Transverse colon (tissue), 4 donors: ENCODE measurements at regions not wholly inside any gene's neighbourhood (a gene's known extent, or its start where the extent isn't known, plus 50 kb on each side); places are given as distances from the start of the nearest gene placed in this dataset.

Source experiments
- DNase-seq: peaks from one replicate; pipeline ENCODE4 v3.0.0-alpha.2; 2019
- H3K27ac ChIP-seq, 4 donors: fragments of 200-600 bp; sonication (generic); 2 replicates each; pipeline ENCODE4 v1.5.1; 2016 to 2018; ENCODE audit warnings: inconsistent platforms in 4 of 4
- H3K27me3 ChIP-seq: fragments of 200-600 bp; sonication (generic); 2 replicates; pipeline ENCODE4 v1.5.1; 2017; ENCODE audit warnings: inconsistent platforms
- H3K36me3 ChIP-seq, 4 donors: fragments of 200-600 bp; sonication (generic); 2 replicates each; pipeline ENCODE4 v1.5.1; 2017 to 2019; ENCODE audit warnings: inconsistent platforms in 4 of 4
- H3K4me1 ChIP-seq, 4 donors: fragments of 200-600 bp; sonication (generic); 2 replicates each; pipeline ENCODE4 v1.5.1; 2017 to 2020; ENCODE audit warnings: inconsistent platforms in 4 of 4
- H3K4me3 ChIP-seq, 4 donors: fragments of 200-600 bp; sonication (generic); 1 replicate in 1 of 4; 2 replicates in 3 of 4; pipeline versions ENCODE4 v1.5.1 to v1.6.1; 2017 to 2019; ENCODE audit warnings: inconsistent platforms in 4 of 4
- H3K9me3 ChIP-seq, 2 donors: fragments of 200-600 bp; sonication (generic); 2 replicates each; pipeline ENCODE4 v1.5.1; 2017 to 2019; ENCODE audit warnings: inconsistent platforms in 2 of 2
- CTCF ChIP-seq, 5 experiments: fragments of 200-600 bp in 3 of 5; fragments of 450-650 bp in 2 of 5; sonication (generic) in 3 of 5; IDR thresholded peaks; 1 replicate in 2 of 5; 2 replicates in 3 of 5; pipeline ENCODE4 v1.5.1; 2016 to 2017; ENCODE audit warnings: antibody characterized with exemption in 5 of 5, inconsistent platforms in 3 of 5, mild to moderate bottlenecking in 2 of 5, moderate library complexity in 1 of 5
- EP300 ChIP-seq: sonication (generic); formaldehyde crosslinking; IDR thresholded peaks from one replicate; pipeline ENCODE4 v1.6.1; 2017; ENCODE audit warnings: antibody characterized with exemption, low read depth
- POLR2A ChIP-seq: fragments of 450-650 bp; IDR thresholded peaks from one replicate; pipeline ENCODE4 v1.6.1; 2016; ENCODE audit warnings: antibody characterized with exemption, mild to moderate bottlenecking, moderate library complexity
- POLR2AphosphoS5 ChIP-seq, 3 donors: sonication (generic); formaldehyde crosslinking; IDR thresholded peaks; one replicate each; pipeline ENCODE4 v1.6.1; 2016; ENCODE audit warnings: antibody characterized with exemption in 3 of 3
- WGBS, 2 donors: methylation state at CpG; one replicate each; pipeline ENCODE4 v1.1.5; 2018; ENCODE audit warnings: low coverage in 1 of 2; 5-methylcytosine and 5-hydroxymethylcytosine counted together
- in situ Hi-C, 4 donors: fragments of 200-750 bp; cut with MboI; loops; one replicate each; pipeline versions ENCODE4 v1.15.0 to v1.15.1; 2017; ENCODE audit warnings: low sequenced_read_pairs in 3 of 4, low pct_ligation_motif_present in 1 of 4, low pct_unique_long_range_greater_than_20kb in 1 of 4
- intact Hi-C: fragments of 100-400 bp; cut with DNase I; formaldehyde crosslinking; loops from one replicate; pipeline ENCODE4 v1.15.1; 2023; ENCODE audit warnings: low total_unique reads

GRCh38 chr20:54340206-54340605, 132.3 kb downstream of the PFDN4 start:
- Histone ChIP-seq H3K27me3 (no peaks in the 10 kb centered on the region), H3K36me3 (no peaks in the 10 kb centered on the region), H3K4me1 (peaks cover 0 to 11% (median 7%) of the 10 kb centered on the region in 4 donors), H3K9me3 (no peaks in the 10 kb centered on the region), H3K4me3 (no peak overlapping the region), H3K27ac (no peak overlapping the region)
- TF ChIP-seq CTCF (IDR thresholded peaks at IDR 0.05), result no peak
- TF ChIP-seq POLR2AphosphoS5 (IDR thresholded peaks at IDR 0.05), result no peak
- no peak for TF ChIP-seq POLR2A
- no peak for TF ChIP-seq EP300
- 14 to 20% methylated on average over 1 of the region's 1 CpG for WGBS, 2 donors
- no peak for DNase-seq
- in situ Hi-C loops, result no loop called here
- intact Hi-C loops, result loop anchor here (5.0 kb wide), 1 partner anchor 1418 kb away; no protein-coding TSS in a partner anchor

GRCh38 chr20:54340667-54341081, 132.8 kb downstream of the PFDN4 start:
- Histone ChIP-seq H3K36me3 (no peaks in the 10 kb centered on the region), H3K4me1 (peaks cover 0 to 14% (median 7%) of the 10 kb centered on the region in 4 donors), H3K9me3 (no peaks in the 10 kb centered on the region), H3K4me3 (no peak overlapping the region), H3K27me3 (no peaks in the 10 kb centered on the region), H3K27ac (no peak overlapping the region)
- no peak for TF ChIP-seq POLR2A
- TF ChIP-seq EP300, result no peak
- no peak for TF ChIP-seq POLR2AphosphoS5 (IDR thresholded peaks at IDR 0.05)
- TF ChIP-seq CTCF (IDR thresholded peaks at IDR 0.05), result no peak
- DNase-seq, result no peak
- intact Hi-C loops, result loop anchor here (5.0 kb wide), 1 partner anchor 1418 kb away; no protein-coding TSS in a partner anchor
- in situ Hi-C loops, result no loop called here
- 21 to 24% methylated on average over 4 of the region's 4 CpGs for WGBS, 2 donors

GRCh38 chr20:54342258-54342920, 133.0 kb upstream of the DOK5 start:
- Histone ChIP-seq H3K27me3 (no peaks in the 10 kb centered on the region), H3K27ac (no peak overlapping the region), H3K4me3 (no peak overlapping the region), H3K4me1 (peaks cover 0 to 14% (median 7%) of the 10 kb centered on the region in 4 donors), H3K9me3 (no peaks in the 10 kb centered on the region), H3K36me3 (no peaks in the 10 kb centered on the region)
- in situ Hi-C loops, result no loop called here
- TF ChIP-seq POLR2A (no peak), CTCF (IDR thresholded peaks at IDR 0.05) (no peak), POLR2AphosphoS5 (IDR thresholded peaks at IDR 0.05) (no peak), EP300 (no peak)
- WGBS, 2 donors, result 90 to 94% methylated on average over 5 of the region's 5 CpGs
- intact Hi-C loops, result loop anchor here (5.0 kb wide), 1 partner anchor 1420 kb away; no protein-coding TSS in a partner anchor
- DNase-seq, result no peak

GRCh38 chr20:54343099-54343498, 132.3 kb upstream of the DOK5 start:
- H3K36me3 ChIP-seq, result no peaks in the 10 kb centered on the region
- H3K4me1 ChIP-seq, result peaks cover 0 to 14% (median 7%) of the 10 kb centered on the region in 4 donors
- no peak overlapping the region for H3K27ac ChIP-seq
- no peak for DNase-seq
- in situ Hi-C loops, result no loop called here
- H3K4me3 ChIP-seq, result no peak overlapping the region
- H3K27me3 ChIP-seq, result no peaks in the 10 kb centered on the region
- intact Hi-C loops, result loop anchor here (5.0 kb wide), 1 partner anchor 1421 kb away; no protein-coding TSS in a partner anchor
- no peaks in the 10 kb centered on the region for H3K9me3 ChIP-seq
- TF ChIP-seq POLR2A (no peak), CTCF (IDR thresholded peaks at IDR 0.05) (no peak), EP300 (no peak), POLR2AphosphoS5 (IDR thresholded peaks at IDR 0.05) (no peak)
- 64 to 69% methylated on average over 3 to 4 of the region's 4 CpGs for WGBS, 2 donors
